A549 (cell line): ENCODE measurements at regions not wholly inside any gene's neighbourhood (a gene's known extent, or its start where the extent isn't known, plus 50 kb on each side); places are given as distances from the start of the nearest gene placed in this dataset.

Experiments used
- CEBPB ChIP-seq, 2 experiments: fragments of >200 bp in 1 of 2; sonication (Bioruptor Twin) in 1 of 2; formaldehyde crosslinking in 1 of 2; IDR thresholded peaks; 2 replicates each; pipeline ENCODE4 v1.6.1; 2012 to 2016
- CHD4 ChIP-seq: fragments of 200-600 bp; sonication (generic); IDR thresholded peaks from 2 replicates; pipeline ENCODE4 v1.6.1; 2016; ENCODE audit warnings: antibody characterized with exemption, mild to moderate bottlenecking, borderline replicate concordance
- EP300 ChIP-seq, 2 experiments: fragments of >200 bp; sonication (Bioruptor Twin); formaldehyde crosslinking; IDR thresholded peaks; 2 replicates in 1 of 2; 3 replicates in 1 of 2; pipeline ENCODE4 v1.6.1; 2016 to 2017
- KDM1A ChIP-seq: fragments of 200-600 bp; sonication (generic); IDR thresholded peaks from 2 replicates; pipeline ENCODE4 v1.6.1; 2016; ENCODE audit warnings: low read depth, mild to moderate bottlenecking
- NFE2L2 ChIP-seq: fragments of 150-350 bp; conservative IDR thresholded peaks from 2 replicates; pipeline ENCODE4 v1.6.1; 2014; ENCODE audit warnings: low read length
- POLR2A ChIP-seq: IDR thresholded peaks from 2 replicates; pipeline ENCODE4 v1.6.1; 2012; ENCODE audit warnings: mild to moderate bottlenecking, low read length
- POLR2AphosphoS2 ChIP-seq: conservative IDR thresholded peaks from 2 replicates; pipeline ENCODE4 v1.6.1; 2012; ENCODE audit warnings: low read length, improper control_type of control experiment, inconsistent platforms
- RFX5 ChIP-seq: fragments of 450-650 bp; IDR thresholded peaks from 2 replicates; pipeline ENCODE4 v1.7.1; 2014; ENCODE audit warnings: antibody characterized with exemption, mild to moderate bottlenecking, moderate library complexity
- RNF2 ChIP-seq: fragments of 200-600 bp; sonication (generic); IDR thresholded peaks from 2 replicates; pipeline ENCODE4 v1.6.1; 2016; ENCODE audit warnings: low read depth, mild to moderate bottlenecking, antibody characterized with exemption, moderate library complexity, borderline replicate concordance
- SMC3 ChIP-seq: fragments of >200 bp; sonication (Bioruptor Twin); formaldehyde crosslinking; IDR thresholded peaks from 3 replicates; pipeline ENCODE4 v1.6.1; 2018; ENCODE audit warnings: inconsistent platforms
- TF ChIP-seq, protein P1 (sequence below): fragments of >200 bp; sonication (Bioruptor Twin); formaldehyde crosslinking; IDR thresholded peaks from 3 replicates; pipeline ENCODE4 v1.5.1; 2016
- TF ChIP-seq, protein P2 (sequence below): fragments of 150-350 bp; IDR thresholded peaks from 2 replicates; pipeline ENCODE4 v1.6.1; 2014; ENCODE audit warnings: low read depth, mild to moderate bottlenecking, low read length
- TF ChIP-seq, protein P3 (sequence below): fragments of 250-450 bp; sonication (Bioruptor Pico); IDR thresholded peaks from 2 replicates; pipeline ENCODE4 v1.5.0; 2021; ENCODE audit warnings: mild to moderate bottlenecking, moderate library complexity, borderline replicate concordance

DNA sequence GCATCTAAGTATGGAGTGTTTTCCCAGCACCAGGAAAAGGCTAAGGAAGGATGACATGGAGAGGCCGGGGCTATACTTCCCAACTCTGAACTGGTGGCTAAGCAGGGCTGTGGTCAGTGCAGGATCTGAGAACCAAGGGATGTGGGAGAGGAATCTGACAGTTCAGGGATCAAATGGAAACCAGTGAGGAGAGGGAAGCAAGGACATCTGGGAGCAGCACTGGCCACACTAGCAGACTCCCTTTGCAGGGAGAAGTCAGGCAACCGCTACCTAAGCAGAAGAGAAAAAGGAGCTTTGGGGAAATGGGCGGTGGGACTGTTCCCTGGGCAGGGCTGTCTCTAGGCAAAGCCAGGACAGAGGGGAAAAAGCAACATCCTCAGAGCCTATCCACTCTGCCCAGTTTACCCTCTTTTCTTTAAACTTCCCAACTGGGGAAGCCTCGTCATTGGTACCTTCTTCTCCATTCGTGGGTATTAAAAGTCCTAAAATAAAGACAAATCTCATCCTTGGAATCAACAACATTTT is 105.8 kb upstream of the MEIS1 start:
- no peak for TF ChIP-seq RNF2
- TF ChIP-seq EP300 (IDR thresholded peaks at IDR 0.05): no peak
- TF ChIP-seq SMC3: no peak
- TF ChIP-seq, protein P1, sequence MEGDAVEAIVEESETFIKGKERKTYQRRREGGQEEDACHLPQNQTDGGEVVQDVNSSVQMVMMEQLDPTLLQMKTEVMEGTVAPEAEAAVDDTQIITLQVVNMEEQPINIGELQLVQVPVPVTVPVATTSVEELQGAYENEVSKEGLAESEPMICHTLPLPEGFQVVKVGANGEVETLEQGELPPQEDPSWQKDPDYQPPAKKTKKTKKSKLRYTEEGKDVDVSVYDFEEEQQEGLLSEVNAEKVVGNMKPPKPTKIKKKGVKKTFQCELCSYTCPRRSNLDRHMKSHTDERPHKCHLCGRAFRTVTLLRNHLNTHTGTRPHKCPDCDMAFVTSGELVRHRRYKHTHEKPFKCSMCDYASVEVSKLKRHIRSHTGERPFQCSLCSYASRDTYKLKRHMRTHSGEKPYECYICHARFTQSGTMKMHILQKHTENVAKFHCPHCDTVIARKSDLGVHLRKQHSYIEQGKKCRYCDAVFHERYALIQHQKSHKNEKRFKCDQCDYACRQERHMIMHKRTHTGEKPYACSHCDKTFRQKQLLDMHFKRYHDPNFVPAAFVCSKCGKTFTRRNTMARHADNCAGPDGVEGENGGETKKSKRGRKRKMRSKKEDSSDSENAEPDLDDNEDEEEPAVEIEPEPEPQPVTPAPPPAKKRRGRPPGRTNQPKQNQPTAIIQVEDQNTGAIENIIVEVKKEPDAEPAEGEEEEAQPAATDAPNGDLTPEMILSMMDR: no peak
- TF ChIP-seq KDM1A: no peak
- no peak for TF ChIP-seq CHD4
- no peak for TF ChIP-seq CEBPB (IDR thresholded peaks at IDR 0.05)
- TF ChIP-seq, protein P2, sequence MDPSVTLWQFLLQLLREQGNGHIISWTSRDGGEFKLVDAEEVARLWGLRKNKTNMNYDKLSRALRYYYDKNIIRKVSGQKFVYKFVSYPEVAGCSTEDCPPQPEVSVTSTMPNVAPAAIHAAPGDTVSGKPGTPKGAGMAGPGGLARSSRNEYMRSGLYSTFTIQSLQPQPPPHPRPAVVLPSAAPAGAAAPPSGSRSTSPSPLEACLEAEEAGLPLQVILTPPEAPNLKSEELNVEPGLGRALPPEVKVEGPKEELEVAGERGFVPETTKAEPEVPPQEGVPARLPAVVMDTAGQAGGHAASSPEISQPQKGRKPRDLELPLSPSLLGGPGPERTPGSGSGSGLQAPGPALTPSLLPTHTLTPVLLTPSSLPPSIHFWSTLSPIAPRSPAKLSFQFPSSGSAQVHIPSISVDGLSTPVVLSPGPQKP: no peak
- TF ChIP-seq POLR2A: no peak
- TF ChIP-seq POLR2AphosphoS2: no peak
- TF ChIP-seq, protein P3, sequence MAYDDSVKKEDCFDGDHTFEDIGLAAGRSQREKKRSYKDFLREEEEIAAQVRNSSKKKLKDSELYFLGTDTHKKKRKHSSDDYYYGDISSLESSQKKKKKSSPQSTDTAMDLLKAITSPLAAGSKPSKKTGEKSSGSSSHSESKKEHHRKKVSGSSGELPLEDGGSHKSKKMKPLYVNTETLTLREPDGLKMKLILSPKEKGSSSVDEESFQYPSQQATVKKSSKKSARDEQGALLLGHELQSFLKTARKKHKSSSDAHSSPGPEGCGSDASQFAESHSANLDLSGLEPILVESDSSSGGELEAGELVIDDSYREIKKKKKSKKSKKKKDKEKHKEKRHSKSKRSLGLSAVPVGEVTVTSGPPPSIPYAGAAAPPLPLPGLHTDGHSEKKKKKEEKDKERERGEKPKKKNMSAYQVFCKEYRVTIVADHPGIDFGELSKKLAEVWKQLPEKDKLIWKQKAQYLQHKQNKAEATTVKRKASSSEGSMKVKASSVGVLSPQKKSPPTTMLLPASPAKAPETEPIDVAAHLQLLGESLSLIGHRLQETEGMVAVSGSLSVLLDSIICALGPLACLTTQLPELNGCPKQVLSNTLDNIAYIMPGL (CRISPR knock-in tag): no peak
- no peak for TF ChIP-seq RFX5
- TF ChIP-seq NFE2L2: no peak
